ENCODE measurements at regions not wholly inside any gene's neighbourhood (a gene's known extent, or its start where the extent isn't known, plus 50 kb on each side); places are given as distances from the start of the nearest gene placed in this dataset.

- no peak for TF ChIP-seq CHD7 (IDR thresholded peaks at IDR 0.05; ENCODE audit: insufficient replicate concordance, low read length)
These were observed 649.8 kb downstream of the CETN3 start (continued) for GRCh38 chr5:89759802-89760201.
